GM23338 (cell line): ENCODE measurements at regions not wholly inside any gene's neighbourhood (a gene's known extent, or its start where the extent isn't known, plus 50 kb on each side); places are given as distances from the start of the nearest gene placed in this dataset.

Experiments used
- ATAC-seq: fragments of 200-7000 bp; cut with Tn5 transposase; 3 replicates; pipeline ENCODE4 v1.9.1; 2020
- DNase-seq: peaks from one replicate; pipeline ENCODE4 v3.0.0-alpha.2; 2015; ENCODE audit warnings: low spot score
- H2AFZ ChIP-seq: fragments of 200-600 bp; sonication (generic); 2 replicates; pipeline ENCODE4 v1.8.0; 2016; ENCODE audit warnings: antibody characterized with exemption, mild to moderate bottlenecking, moderate library complexity
- H3F3A ChIP-seq: fragments of 200-600 bp; sonication (generic); replicated peaks from 2 replicates; pipeline ENCODE4 v1.8.0; 2017; ENCODE audit warnings: antibody characterized with exemption, mixed run types, low read depth
- H3K27ac ChIP-seq: fragments of 200-600 bp; sonication (generic); 2 replicates; pipeline ENCODE4 v1.6.1; 2016; ENCODE audit warnings: low read depth
- H3K27me3 ChIP-seq: fragments of 200-600 bp; sonication (generic); 2 replicates; pipeline ENCODE4 v1.8.0; 2016; ENCODE audit warnings: mild to moderate bottlenecking, mixed run types, moderate library complexity; ENCODE audit not compliant: insufficient read depth
- H3K36me3 ChIP-seq: fragments of 200-600 bp; sonication (generic); 2 replicates; pipeline ENCODE4 v1.8.0; 2016; ENCODE audit warnings: mild to moderate bottlenecking; ENCODE audit not compliant: insufficient read depth
- H3K4me1 ChIP-seq: fragments of 200-600 bp; sonication (generic); 2 replicates; pipeline ENCODE4 v1.8.0; 2016; ENCODE audit warnings: mild to moderate bottlenecking, moderate library complexity; ENCODE audit not compliant: insufficient read depth
- H3K4me2 ChIP-seq: fragments of 200-600 bp; sonication (generic); 2 replicates; pipeline ENCODE4 v1.7.1; 2017; ENCODE audit warnings: mixed run types
- H3K4me3 ChIP-seq: fragments of 200-600 bp; sonication (generic); 2 replicates; pipeline ENCODE4 v1.6.1; 2016; ENCODE audit warnings: mixed run types
- H3K79me2 ChIP-seq: fragments of 200-600 bp; sonication (generic); replicated peaks from 2 replicates; pipeline ENCODE4 v1.8.0; 2017; ENCODE audit warnings: mild to moderate bottlenecking; ENCODE audit not compliant: insufficient read depth
- H3K9me2 ChIP-seq: fragments of 200-600 bp; sonication (generic); 2 replicates; pipeline ENCODE4 v1.8.0; 2017; ENCODE audit not compliant: insufficient read depth
- H4K20me1 ChIP-seq: fragments of 200-600 bp; sonication (generic); replicated peaks from 2 replicates; pipeline ENCODE4 v1.8.0; 2017; ENCODE audit warnings: mild to moderate bottlenecking; ENCODE audit not compliant: insufficient read depth
- H3K27ac Mint-ChIP-seq: 2 replicates; pipeline ENCODE4 v1.8.0; 2020; ENCODE audit warnings: inconsistent platforms, mild to moderate bottlenecking, moderate library complexity, mixed read lengths
- H3K27me3 Mint-ChIP-seq: 3 replicates; pipeline ENCODE4 v1.8.0; 2022; ENCODE audit warnings: low read depth, mild to moderate bottlenecking, moderate library complexity, mixed read lengths, inconsistent platforms; ENCODE audit not compliant: insufficient read depth, poor library complexity
- H3K36me3 Mint-ChIP-seq: 3 replicates; pipeline ENCODE4 v1.8.0; 2021; ENCODE audit warnings: low read depth, mild to moderate bottlenecking, inconsistent platforms, moderate library complexity, mixed read lengths
- H3K4me1 Mint-ChIP-seq: 3 replicates; pipeline ENCODE4 v1.8.0; 2020; ENCODE audit warnings: mild to moderate bottlenecking, inconsistent platforms, mixed read lengths
- H3K4me3 Mint-ChIP-seq: 3 replicates; pipeline ENCODE4 v1.8.0; 2021; ENCODE audit warnings: moderate library complexity, mild to moderate bottlenecking, inconsistent platforms, mixed read lengths
- H3K9me3 Mint-ChIP-seq: 3 replicates; pipeline ENCODE4 v1.8.0; 2020; ENCODE audit warnings: moderate library complexity, mild to moderate bottlenecking, inconsistent platforms, mixed read lengths
- CREB1 ChIP-seq: fragments of 250-450 bp; sonication (Bioruptor Pico); IDR thresholded peaks from 2 replicates; pipeline ENCODE4 v1.5.0; 2020; ENCODE audit warnings: low read depth, mild to moderate bottlenecking, moderate library complexity
- EZH2 ChIP-seq: fragments of 200-600 bp; sonication (generic); IDR thresholded peaks from one replicate; pipeline ENCODE4 v1.8.0; 2017; ENCODE audit warnings: antibody characterized with exemption, mild to moderate bottlenecking, low read depth; ENCODE audit not compliant: unreplicated experiment
- JUNB ChIP-seq: IDR thresholded peaks from one replicate; pipeline ENCODE4 v1.6.1; 2016; ENCODE audit warnings: antibody characterized with exemption; ENCODE audit not compliant: unreplicated experiment
- REST ChIP-seq: IDR thresholded peaks from one replicate; pipeline ENCODE4 v1.6.1; 2018; ENCODE audit warnings: antibody characterized with exemption; ENCODE audit not compliant: unreplicated experiment
- STAT1 ChIP-seq: IDR thresholded peaks from one replicate; pipeline ENCODE4 v1.6.1; 2016; ENCODE audit warnings: antibody characterized with exemption; ENCODE audit not compliant: unreplicated experiment
- ZNF331 ChIP-seq: fragments of 250-450 bp; sonication (Bioruptor Pico); IDR thresholded peaks from 2 replicates; pipeline ENCODE4 v1.5.0; 2020; ENCODE audit warnings: low read depth, mild to moderate bottlenecking, moderate library complexity
- ZNF462 ChIP-seq: fragments of 250-450 bp; sonication (Bioruptor Pico); IDR thresholded peaks from 2 replicates; pipeline ENCODE4 v1.5.0; 2020; ENCODE audit warnings: mild to moderate bottlenecking, moderate library complexity

GRCh38 chr13:72514146-72514545 is 213.3 kb downstream of the MZT1 start (continued):
- TF ChIP-seq ZNF462 (CRISPR knock-in tag) (no peak), STAT1 (no peak)

- Mint-ChIP-seq H3K9me3 (no peaks in the 10 kb centered on the region), H3K27me3 (no peaks in the 10 kb centered on the region), H3K36me3 (no peaks in the 10 kb centered on the region), H3K27ac (no peak overlapping the region), H3K4me3 (no peak overlapping the region), H3K4me1 (peaks cover 4% of the 10 kb centered on the region; the same call in 2 of the 3 replicates)
- Histone ChIP-seq H3K9me2 (no peaks in the 10 kb centered on the region), H3K27ac (no peak overlapping the region), H3K36me3 (no peaks in the 10 kb centered on the region), H3K4me2 (no peak overlapping the region), H4K20me1 (no peaks in the 10 kb centered on the region), H3K4me3 (no peak overlapping the region), H3K79me2 (no peaks in the 10 kb centered on the region), H3K27me3 (no peaks in the 10 kb centered on the region), H2AFZ (no peak overlapping the region), H3K4me1 (no peaks in the 10 kb centered on the region), H3F3A (no peaks in the 10 kb centered on the region)
- DNase-seq (no peak), ATAC-seq (no peak)
- no peak for TF ChIP-seq REST
- TF ChIP-seq JUNB, result no peak
- TF ChIP-seq EZH2, result no peak
- TF ChIP-seq CREB1 (CRISPR knock-in tag), result no peak
- no peak for TF ChIP-seq ZNF331 (CRISPR knock-in tag)
Measured at GRCh38 chr13:72508392-72508791, 219.0 kb downstream of the MZT1 start.
